SU-DHL-6 (cell line): ENCODE measurements at regions not wholly inside any gene's neighbourhood (a gene's known extent, or its start where the extent isn't known, plus 50 kb on each side); places are given as distances from the start of the nearest gene placed in this dataset.

Experiments
- EZH2phosphoT487 ChIP-seq: fragments of 200-600 bp; sonication (generic), shearing (Covaris generic); conservative IDR thresholded peaks from 2 replicates; pipeline ENCODE4 v1.6.1; 2018; ENCODE audit warnings: mild to moderate bottlenecking, antibody characterized with exemption, low read length, moderate library complexity, mixed read lengths
- TF ChIP-seq, protein P1 (sequence below): fragments of 200-600 bp; sonication (generic); IDR thresholded peaks from one replicate; pipeline ENCODE4 v1.5.1; 2017; ENCODE audit warnings: antibody characterized with exemption, mild to moderate bottlenecking, low read length, moderate library complexity; ENCODE audit not compliant: insufficient read depth, poor library complexity, severe bottlenecking

DNA sequence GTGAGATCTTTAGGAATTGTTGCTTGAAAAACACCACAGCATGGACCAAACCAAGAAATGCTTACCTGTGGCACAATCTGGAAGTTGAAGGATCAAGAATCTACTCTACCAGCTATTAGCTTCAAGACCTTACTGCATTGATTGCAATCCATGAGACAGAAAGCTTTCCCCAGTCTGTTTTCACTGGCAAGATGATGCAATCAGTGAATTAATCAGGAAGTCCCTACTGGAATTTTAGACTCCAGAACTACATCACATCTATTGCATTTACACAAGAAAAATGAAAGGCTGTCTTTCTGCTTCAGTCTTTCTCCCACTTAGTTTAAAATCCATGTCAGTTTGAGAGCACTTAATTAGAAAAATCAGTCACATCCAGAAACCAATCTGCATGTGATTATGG is 191.7 kb downstream of the TFEC start:
- TF ChIP-seq, protein P1, sequence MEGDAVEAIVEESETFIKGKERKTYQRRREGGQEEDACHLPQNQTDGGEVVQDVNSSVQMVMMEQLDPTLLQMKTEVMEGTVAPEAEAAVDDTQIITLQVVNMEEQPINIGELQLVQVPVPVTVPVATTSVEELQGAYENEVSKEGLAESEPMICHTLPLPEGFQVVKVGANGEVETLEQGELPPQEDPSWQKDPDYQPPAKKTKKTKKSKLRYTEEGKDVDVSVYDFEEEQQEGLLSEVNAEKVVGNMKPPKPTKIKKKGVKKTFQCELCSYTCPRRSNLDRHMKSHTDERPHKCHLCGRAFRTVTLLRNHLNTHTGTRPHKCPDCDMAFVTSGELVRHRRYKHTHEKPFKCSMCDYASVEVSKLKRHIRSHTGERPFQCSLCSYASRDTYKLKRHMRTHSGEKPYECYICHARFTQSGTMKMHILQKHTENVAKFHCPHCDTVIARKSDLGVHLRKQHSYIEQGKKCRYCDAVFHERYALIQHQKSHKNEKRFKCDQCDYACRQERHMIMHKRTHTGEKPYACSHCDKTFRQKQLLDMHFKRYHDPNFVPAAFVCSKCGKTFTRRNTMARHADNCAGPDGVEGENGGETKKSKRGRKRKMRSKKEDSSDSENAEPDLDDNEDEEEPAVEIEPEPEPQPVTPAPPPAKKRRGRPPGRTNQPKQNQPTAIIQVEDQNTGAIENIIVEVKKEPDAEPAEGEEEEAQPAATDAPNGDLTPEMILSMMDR = no peak
- TF ChIP-seq EZH2phosphoT487 = no peak
